NCI-H2081 treated with DMSO at 0.1 percent for 48 hours (cell line): ENCODE measurements at regions not wholly inside any gene's neighbourhood (a gene's known extent, or its start where the extent isn't known, plus 50 kb on each side); places are given as distances from the start of the nearest gene placed in this dataset.

Experiments
- DNase-seq: peaks from one replicate; lab custom pipeline; 2025; lab: John Stamatoyannopoulos, UW

DNA sequence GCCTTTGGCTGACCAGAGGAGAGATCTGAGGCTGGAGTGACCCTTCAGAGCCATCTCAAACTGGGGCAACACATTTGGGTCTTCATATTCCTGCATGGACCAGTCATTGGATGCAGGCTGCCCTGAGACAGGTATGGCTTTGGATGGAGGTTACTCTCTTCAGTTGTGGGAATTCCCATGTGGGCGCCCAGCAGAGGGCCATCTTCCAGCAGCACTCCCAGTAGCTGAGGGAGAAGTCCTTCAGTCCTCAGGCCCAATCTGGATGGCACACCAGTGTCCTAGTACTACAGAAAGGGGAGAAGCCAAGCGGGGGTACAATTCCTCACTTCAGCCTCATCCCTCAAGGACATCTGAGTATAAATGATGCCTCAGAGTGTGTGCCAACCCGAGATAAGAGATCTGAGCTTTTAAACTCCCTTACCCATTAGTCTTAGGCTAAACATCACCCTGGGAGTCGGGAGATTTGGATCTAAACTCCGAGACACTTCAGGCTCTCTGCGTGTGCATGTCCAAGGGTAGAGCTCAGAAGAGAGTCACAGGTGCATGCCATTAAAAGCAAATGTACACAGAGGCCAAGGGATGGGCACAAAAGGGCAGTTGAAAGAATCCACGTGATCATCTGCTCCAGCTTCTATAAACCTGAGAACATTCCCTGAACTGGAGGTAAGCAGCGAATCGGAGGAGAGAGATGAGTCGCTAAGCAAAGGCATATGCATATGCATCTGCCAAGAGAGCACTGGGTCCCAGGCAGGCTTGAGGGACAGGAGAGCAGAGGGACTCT, 204.6 kb downstream of the CD83 start:
- no peak for DNase-seq

GRCh38 chr6:14322841-14323240, 205.3 kb downstream of the CD83 start:
- no peak for DNase-seq

GRCh38 chr6:14326774-14327173, 209.2 kb downstream of the CD83 start:
- no peak for DNase-seq

DNA sequence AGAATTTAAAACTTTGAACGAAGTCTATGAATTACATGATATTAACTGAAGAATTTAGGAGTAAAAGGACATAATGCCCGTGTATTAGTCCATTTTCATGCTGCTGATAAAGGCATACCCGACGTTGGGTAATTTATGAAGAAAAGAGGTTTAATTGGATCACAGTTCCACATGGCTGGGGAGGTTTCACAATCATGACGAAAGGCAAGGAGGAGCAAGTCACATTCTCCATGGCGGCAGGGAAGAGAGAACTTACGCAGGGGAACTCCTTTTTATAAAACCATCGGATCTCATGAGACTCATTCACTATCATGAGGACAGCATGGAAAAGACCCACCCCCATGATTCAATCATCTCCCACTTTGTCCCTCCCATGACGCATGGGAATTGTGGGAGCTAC, 210.6 kb downstream of the CD83 start:
- DNase-seq = no peak

DNA sequence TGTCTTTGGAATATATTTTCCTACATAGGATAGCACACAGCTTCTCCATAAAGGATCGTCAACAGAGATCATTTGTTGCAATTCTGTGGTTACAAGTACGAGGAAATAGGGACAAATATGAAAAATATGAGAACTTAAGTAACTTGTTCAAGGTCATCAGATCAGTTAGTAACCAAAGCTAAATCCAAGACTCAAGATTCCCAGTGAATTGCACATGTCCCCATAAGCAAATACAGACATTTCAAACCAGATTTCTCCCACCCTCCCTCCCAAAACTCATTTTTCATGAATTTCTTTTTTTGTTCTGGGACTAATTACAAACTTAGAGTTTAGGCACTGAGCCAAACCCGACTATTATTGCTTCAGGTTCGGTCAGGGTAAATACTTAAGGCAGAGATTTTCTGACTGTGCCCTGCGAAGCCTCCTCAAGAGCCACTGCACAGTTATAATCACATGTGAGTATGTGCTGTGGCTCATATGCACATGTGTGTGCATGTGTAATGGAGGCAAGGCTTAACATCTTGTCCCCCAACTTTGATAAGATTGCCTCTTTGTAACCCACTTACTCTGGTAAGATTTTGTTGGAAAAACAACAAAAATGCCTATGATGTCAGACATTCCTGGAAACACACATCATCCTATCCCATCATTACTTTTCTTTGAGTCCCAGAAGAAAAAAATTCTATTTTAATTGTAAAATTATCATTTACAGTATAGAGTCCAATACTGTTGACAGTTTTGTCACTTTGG, 216.2 kb downstream of the CD83 start:
- no peak for DNase-seq

DNA sequence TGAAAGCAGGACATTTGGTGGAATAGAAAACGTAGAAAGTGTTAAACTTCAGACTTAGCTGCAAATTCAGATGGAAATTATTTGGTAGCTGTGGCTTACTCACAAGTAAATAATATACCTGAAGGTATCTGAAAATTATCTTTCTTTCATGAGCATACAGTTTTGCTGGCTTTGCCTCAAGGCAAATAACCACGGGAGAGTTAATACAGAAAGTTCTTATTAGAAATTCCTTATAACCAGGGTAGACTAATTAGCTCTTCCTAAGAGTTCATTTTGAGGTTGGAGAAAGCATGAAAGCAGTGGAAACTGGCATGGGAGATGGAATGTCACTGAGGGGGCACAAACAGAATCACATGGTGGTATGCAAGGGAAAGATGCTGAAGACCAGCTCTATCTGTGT, 217.5 kb downstream of the CD83 start:
- DNase-seq = no peak

DNA sequence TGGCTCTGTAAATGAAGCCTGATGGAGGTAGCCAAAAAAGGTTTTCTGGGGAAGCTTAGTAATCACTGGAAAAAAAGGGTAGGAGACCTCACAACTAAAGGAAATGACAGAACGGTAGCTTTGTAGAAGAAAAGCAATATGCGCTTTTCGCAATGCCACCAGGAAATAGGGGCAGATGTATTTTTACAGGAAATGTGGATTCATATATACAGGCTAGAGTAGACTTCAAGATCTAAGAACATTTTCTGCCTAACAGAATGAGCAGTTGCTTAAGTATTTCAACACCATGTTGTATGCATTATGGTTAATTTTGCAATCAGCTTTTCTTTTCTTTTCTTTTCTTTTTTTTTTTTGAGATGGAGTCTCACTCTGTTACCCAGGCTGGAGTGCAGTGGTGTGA, 219.6 kb downstream of the CD83 start:
- DNase-seq = no peak

DNA sequence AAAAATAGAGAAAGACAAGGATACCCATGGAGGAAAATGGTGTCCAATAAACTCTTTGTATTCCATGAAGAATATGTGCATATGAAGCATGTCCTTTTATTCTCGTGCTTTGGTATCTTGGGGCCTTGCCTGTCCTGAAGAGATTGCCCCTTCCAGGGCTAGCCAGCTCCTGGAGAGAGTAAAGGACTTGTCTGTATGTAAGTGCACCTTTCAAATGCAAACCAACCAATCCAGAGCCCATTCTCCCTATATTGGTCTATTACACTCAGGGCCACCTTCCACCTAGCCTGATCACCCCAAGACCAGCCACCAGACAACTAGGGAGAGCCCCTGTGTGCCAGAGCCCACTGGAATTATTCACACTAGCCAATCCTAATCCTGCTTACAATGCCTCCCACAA, 221.6 kb downstream of the CD83 start:
- DNase-seq = no peak

GRCh38 chr6:14339711-14340584, 222.4 kb downstream of the CD83 start:
- no peak for DNase-seq

- DNase-seq = no peak
These were observed 226.9 kb downstream of the CD83 start for GRCh38 chr6:14344486-14344885.

DNA sequence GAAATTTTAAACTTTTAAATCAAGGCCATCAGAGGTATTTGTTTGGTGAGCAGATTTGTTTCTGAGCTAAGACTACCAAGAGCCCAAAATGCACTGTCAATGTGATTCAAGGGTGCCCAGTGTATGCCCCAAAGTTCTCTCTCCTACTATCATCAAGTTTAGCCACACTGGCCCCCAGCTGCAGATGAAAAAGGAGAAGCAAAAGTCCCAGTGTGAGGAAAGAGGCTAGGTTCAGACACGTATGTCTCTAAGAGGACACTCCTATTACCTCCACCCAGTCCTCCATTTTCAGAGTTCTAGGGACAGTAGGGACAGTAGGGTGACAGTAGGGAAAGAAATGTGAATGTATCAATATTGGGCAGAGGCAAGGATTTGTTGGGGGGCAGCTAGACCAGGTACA, 230.8 kb downstream of the CD83 start:
- DNase-seq = no peak

DNA sequence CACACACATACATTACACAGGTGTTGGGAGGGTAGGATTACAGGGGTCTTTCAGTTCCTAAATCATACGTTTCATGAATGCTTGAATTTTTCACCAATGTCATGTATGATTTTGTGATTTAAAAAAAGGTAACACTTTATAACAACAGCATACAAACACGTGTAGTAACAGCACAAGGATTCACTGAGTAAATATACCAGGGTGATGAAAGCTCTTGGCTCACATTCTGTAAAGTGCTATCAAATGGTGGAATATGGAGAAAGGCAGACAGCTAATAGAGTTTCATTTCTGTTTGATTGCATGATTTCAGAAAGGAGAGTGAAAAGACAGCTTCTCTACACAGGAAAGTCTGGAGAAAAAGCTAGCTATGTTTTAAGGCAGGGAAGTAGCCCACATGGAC, 231.9 kb downstream of the CD83 start:
- no peak for DNase-seq

DNA sequence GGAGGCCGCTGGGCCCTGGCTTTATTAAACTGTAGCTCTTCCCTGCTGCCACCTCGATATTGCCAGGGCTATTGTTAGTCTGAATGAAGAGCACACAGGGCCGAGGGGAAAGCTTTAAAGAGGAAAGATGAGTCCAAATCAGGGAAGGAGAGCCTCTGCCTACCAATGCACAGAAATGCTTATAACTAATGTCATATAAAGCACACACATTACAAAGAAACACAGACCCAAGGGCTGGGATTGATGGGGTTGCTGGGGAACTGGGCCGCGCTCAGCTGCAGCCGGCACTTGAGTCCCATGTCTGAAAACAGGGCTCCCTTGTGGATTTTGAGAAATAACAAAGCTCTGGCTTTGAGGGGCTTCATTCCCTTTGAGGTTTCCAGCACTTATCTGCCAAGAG, 232.6 kb downstream of the CD83 start:
- DNase-seq = no peak

DNA sequence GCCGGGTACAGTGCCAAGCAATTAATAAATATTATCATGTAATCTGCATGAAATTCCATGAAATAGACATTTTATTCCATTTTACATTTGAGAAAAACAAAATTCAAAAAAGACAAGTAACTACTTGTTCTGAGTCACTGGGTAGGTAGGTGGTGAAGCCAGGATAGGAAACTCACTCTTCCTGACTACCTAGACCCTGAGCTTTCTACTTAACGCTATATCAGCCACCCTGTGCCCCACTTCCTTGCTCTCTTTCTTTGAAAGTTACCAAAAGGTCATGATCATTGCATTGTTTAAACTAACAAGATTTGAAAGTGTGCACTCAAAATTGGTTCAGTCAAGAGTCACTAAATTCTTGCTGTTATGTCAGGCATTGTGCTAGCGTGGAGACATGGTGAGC, 235.7 kb downstream of the CD83 start:
- DNase-seq = no peak

DNA sequence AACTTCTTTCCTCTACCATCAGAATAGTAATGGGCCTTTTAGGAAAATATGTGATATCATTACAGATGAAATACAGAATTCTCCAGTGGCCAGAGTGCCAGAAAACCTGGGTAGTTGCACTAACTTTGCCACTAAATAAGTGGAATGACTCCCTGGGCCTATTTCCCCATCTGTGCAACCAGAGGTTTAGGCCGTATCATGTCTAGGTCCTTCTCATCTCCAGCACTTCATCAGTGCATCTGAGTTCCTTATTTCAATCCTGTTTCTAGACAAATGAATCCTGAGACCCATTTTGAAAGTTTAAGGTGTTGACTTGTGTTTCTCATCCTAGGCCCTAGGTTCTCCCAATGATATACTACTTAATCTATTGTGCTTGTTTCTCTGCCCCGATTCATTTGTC, 236.2 kb downstream of the CD83 start:
- no peak for DNase-seq

GRCh38 chr6:14354919-14355572, 237.5 kb downstream of the CD83 start:
- no peak for DNase-seq

GRCh38 chr6:14359438-14359837, 241.9 kb downstream of the CD83 start:
- no peak for DNase-seq

GRCh38 chr6:14360565-14360964, 243.0 kb downstream of the CD83 start:
- DNase-seq = no peak

DNA sequence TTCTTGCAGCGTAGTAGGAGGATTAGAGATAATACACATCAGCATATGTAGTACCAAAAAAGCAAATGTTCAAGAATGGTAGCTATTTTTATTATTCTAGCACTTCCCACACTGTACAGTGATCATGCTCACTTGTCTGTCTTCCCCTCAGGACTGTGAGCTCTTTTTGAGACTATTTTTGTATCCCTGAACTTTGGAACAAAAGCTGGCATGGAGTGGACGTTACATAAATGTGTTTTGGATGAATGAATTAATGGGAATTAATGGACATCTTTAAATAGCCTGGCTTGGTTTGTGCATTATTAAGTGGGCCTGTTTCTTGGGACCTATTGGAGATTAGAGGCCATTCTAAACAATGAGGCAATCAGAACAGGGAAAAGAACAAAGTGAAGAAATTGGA, 243.7 kb downstream of the CD83 start:
- DNase-seq = no peak

GRCh38 chr6:14361956-14362587, 244.5 kb downstream of the CD83 start:
- DNase-seq = no peak

- DNase-seq = no peak
These were observed 246.8 kb downstream of the CD83 start for GRCh38 chr6:14364370-14364769.

DNA sequence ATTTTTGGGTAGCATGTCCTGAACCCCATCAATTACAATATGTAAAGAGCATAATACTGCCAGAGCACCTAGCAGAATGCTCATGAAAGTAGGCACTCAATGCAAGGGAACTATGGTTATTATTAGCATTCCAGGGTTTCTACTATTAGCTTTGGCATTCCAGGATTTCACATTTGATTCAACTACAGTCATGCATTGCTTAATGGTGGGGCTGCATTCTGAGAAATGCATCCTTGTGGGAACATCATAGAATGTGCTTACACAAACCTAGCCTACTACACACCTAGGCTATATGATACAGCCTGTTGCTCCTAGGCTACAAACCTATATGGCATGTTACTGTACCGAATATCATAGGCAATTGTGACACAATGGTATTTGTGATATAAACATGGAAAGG, 247.8 kb downstream of the CD83 start:
- DNase-seq = no peak
